HCT116 (cell line): ENCODE measurements at regions not wholly inside any gene's neighbourhood (a gene's known extent, or its start where the extent isn't known, plus 50 kb on each side); places are given as distances from the start of the nearest gene placed in this dataset.
"Not testable (repeated sequence)": the region's sequence is repeated elsewhere in the genome, so short reads cannot be mapped to it uniquely, and the experiment has no call there.

ENCODE experiments used
- ATAC-seq: fragments of 200-7000 bp; cut with Tn5 transposase; 2 replicates; pipeline ENCODE4 v1.9.1; 2020; ENCODE audit warnings: mild to moderate bottlenecking, moderate library complexity
- BruUV-seq: library from RNA; stranded (reverse); fragments of 400-500 nt; replicated peaks from 2 replicates; lab custom pipeline; 2021; lab: Mats Ljungman, UMichigan
- CTCF ChIA-PET: fragments of 300-600 bp; sonication (Branson Sonifier 250); formaldehyde crosslinking; loops from one replicate; lab custom pipeline; 2021; ENCODE audit warnings: antibody characterized with exemption; lab: Charles Lee
- POLR2A ChIA-PET: fragments of 300-600, 350-600 bp; sonication (Branson Sonifier 250); formaldehyde crosslinking; loops from one replicate; lab custom pipeline; 2021; ENCODE audit warnings: antibody characterized with exemption; lab: Charles Lee
- RAD21 ChIA-PET, 2 experiments: fragments of 300-600 bp; sonication (Branson Sonifier 250); formaldehyde crosslinking; loops; one replicate each; lab custom pipeline; 2023; ENCODE audit warnings: low total read pairs in 2 of 2; ENCODE audit not compliant: uncharacterized antibody in 2 of 2, unreplicated experiment in 2 of 2, low non-redundant PET in 1 of 2; lab: Charles Lee
- DNase-seq: peaks from one replicate; pipeline ENCODE4 v3.0.0-alpha.2; 2010; ENCODE audit warnings: low read depth, low spot score
- H2AFZ ChIP-seq: fragments of 200-600 bp; shearing (Covaris generic), sonication (generic); 2 replicates; pipeline ENCODE4 v1.6.1; 2017; ENCODE audit warnings: low read depth, mixed run types, mixed read lengths, antibody characterized with exemption, low read length; ENCODE audit not compliant: poor library complexity, severe bottlenecking
- H3K27ac ChIP-seq: 2 replicates; pipeline ENCODE4 v1.5.1; 2012; ENCODE audit warnings: low read depth, low read length
- H3K27me3 ChIP-seq: fragments of 200-600 bp; sonication (generic); 2 replicates; pipeline ENCODE4 v1.6.1; 2016; ENCODE audit warnings: mixed run types, low read length, mixed read lengths; ENCODE audit not compliant: insufficient read depth
- H3K36me3 ChIP-seq, 2 experiments: fragments of 200-500 bp in 1 of 2; fragments of 200-600 bp in 1 of 2; sonication (Bioruptor generic) in 1 of 2; sonication (generic) in 1 of 2; 2 replicates each; pipeline versions ENCODE4 v1.5.1 to v1.6.1; 2014 to 2016; ENCODE audit warnings: low read length in 2 of 2, inconsistent platforms in 1 of 2, mixed read lengths in 1 of 2, mixed run types in 1 of 2; ENCODE audit not compliant: insufficient read depth in 2 of 2, control insufficient read depth in 1 of 2
- H3K4me1 ChIP-seq, 2 experiments: fragments of 200-600 bp in 1 of 2; sonication (generic) in 1 of 2; 2 replicates each; pipeline versions ENCODE4 v1.5.1 to v1.6.1; 2012 to 2017; ENCODE audit warnings: low read length in 2 of 2, inconsistent platforms in 1 of 2, mild to moderate bottlenecking in 1 of 2, mixed read lengths in 1 of 2, mixed run types in 1 of 2, moderate library complexity in 1 of 2; ENCODE audit not compliant: insufficient read depth in 2 of 2, control insufficient read depth in 1 of 2
- H3K4me2 ChIP-seq: fragments of 200-600 bp; sonication (generic); 2 replicates; pipeline ENCODE4 v1.6.1; 2017; ENCODE audit warnings: mixed run types, low read length, mixed read lengths
- H3K4me3 ChIP-seq, 2 experiments: fragments of 200-600 bp in 1 of 2; sonication (generic) in 1 of 2; replicated peaks in 1 of 2; 2 replicates each; pipeline ENCODE4 v1.5.1; 2011 to 2016; ENCODE audit warnings: low read length in 2 of 2, control low read depth in 1 of 2, low read depth in 1 of 2, mild to moderate bottlenecking in 1 of 2, mixed read lengths in 1 of 2, mixed run types in 1 of 2
- H3K79me2 ChIP-seq: fragments of 200-600 bp; sonication (generic); 2 replicates; pipeline ENCODE4 v1.6.1; 2017; ENCODE audit warnings: mild to moderate bottlenecking, mixed run types, low read length, moderate library complexity, mixed read lengths; ENCODE audit not compliant: insufficient read depth
- H3K9ac ChIP-seq: fragments of 200-600 bp; sonication (generic); 2 replicates; pipeline ENCODE4 v1.6.1; 2016; ENCODE audit warnings: low read length, mixed read lengths
- H3K9me2 ChIP-seq: fragments of 200-600 bp; sonication (generic), shearing (Covaris generic); 2 replicates; pipeline ENCODE4 v1.6.1; 2017; ENCODE audit warnings: mixed run types, mild to moderate bottlenecking, moderate library complexity; ENCODE audit not compliant: insufficient read depth
- H3K9me3 ChIP-seq, 2 experiments: fragments of 200-500 bp in 1 of 2; fragments of 200-600 bp in 1 of 2; sonication (Bioruptor generic) in 1 of 2; sonication (generic) in 1 of 2; 2 replicates each; pipeline ENCODE4 v1.6.1; 2014 to 2017; ENCODE audit warnings: low read length in 2 of 2, mixed read lengths in 2 of 2, inconsistent platforms in 1 of 2, low read depth in 1 of 2, mild to moderate bottlenecking in 1 of 2, mixed run types in 1 of 2, moderate library complexity in 1 of 2; ENCODE audit not compliant: control insufficient read depth in 1 of 2, insufficient read depth in 1 of 2
- H4K20me1 ChIP-seq: fragments of 200-600 bp; sonication (generic), shearing (Covaris generic); 2 replicates; pipeline ENCODE4 v1.6.1; 2017; ENCODE audit warnings: mixed run types, mild to moderate bottlenecking, moderate library complexity; ENCODE audit not compliant: insufficient read depth
- CTCF ChIP-seq, 3 experiments: fragments of 200-600 bp in 1 of 3; sonication (generic) in 1 of 3; IDR thresholded peaks in 2 of 3; conservative IDR thresholded peaks in 1 of 3; 2 replicates each; pipeline ENCODE4 v1.5.1; 2012 to 2017; ENCODE audit warnings: low read depth in 2 of 3, low read length in 2 of 3, antibody characterized with exemption in 1 of 3, borderline replicate concordance in 1 of 3, control low read depth in 1 of 3, mild to moderate bottlenecking in 1 of 3, mixed read lengths in 1 of 3, mixed run types in 1 of 3, moderate library complexity in 1 of 3; ENCODE audit not compliant: insufficient read depth in 1 of 3
- REST ChIP-seq: IDR thresholded peaks from 2 replicates; pipeline ENCODE4 v1.6.1; 2012; ENCODE audit warnings: low read depth
- intact Hi-C: fragments of 100-400 bp; cut with micrococcal nuclease; formaldehyde crosslinking; loops from 2 replicates; pipeline ENCODE4 v1.10.0; 2022

GRCh38 chr7:65276822-65277221 is 96.8 kb upstream of the ZNF92 start (continued):
- TF ChIP-seq REST (no peak), CTCF (IDR thresholded peaks at IDR 0.05 in 2 of 3, conservative IDR thresholded peaks at IDR 0.05 in 1 of 3; ENCODE audit: borderline replicate concordance in 1 of 3, insufficient read depth in 1 of 3, low read depth in 2 of 3, low read length in 2 of 3) (no peak)

- DNase-seq, POLR2A ChIA-PET, BruUV-seq, CTCF ChIA-PET, H3K27me3 ChIP-seq, RAD21 ChIA-PET, H3K9ac ChIP-seq, H3K4me1 ChIP-seq, H3K9me3 ChIP-seq, ATAC-seq, H3K4me3 ChIP-seq, H3K36me3 ChIP-seq, H2AFZ ChIP-seq, H3K27ac ChIP-seq, H3K4me2 ChIP-seq, H4K20me1 ChIP-seq, H3K79me2 ChIP-seq, H3K9me2 ChIP-seq, intact Hi-C loops: not testable (repeated sequence)
These were observed 102.2 kb upstream of the ZNF92 start for GRCh38 chr7:65271502-65271901.
